Stimulated activated CD8-positive, alpha-beta memory T cell treated with anti-CD3 and anti-CD28 coated beads, Interleukin-7, amount 100 ng/mL, for 48 hours (primary cell): ENCODE measurements at regions not wholly inside any gene's neighbourhood (a gene's known extent, or its start where the extent isn't known, plus 50 kb on each side); places are given as distances from the start of the nearest gene placed in this dataset.
"Not testable (repeated sequence)": the region's sequence is repeated elsewhere in the genome, so short reads cannot be mapped to it uniquely, and the experiment has no call there.

Experiments
- DNase-seq, 2 donors: peaks; one replicate each; pipeline ENCODE4 v3.0.0-alpha.2; 2020; ENCODE audit warnings: low read depth in 1 of 2; ENCODE audit errors: extremely low read depth in 1 of 2

- DNase-seq: no peak
These were observed 50.8 kb upstream of the PRSS1 start for GRCh38 chr7:142698429-142698828.

GRCh38 chr7:142697270-142697669 lies 52.0 kb upstream of the PRSS1 start:
- no peak for DNase-seq

- no peak for DNase-seq
These were observed 52.7 kb upstream of the PRSS1 start for GRCh38 chr7:142696456-142697179.

- DNase-seq: no peak
These were observed 55.4 kb upstream of the PRSS1 start for GRCh38 chr7:142693911-142694310.

- DNase-seq: no peak
These were observed 58.6 kb upstream of the PRSS1 start for GRCh38 chr7:142690554-142691182.

GRCh38 chr7:142689439-142690120 lies 59.7 kb upstream of the PRSS1 start:
- DNase-seq: no peak

GRCh38 chr7:142685877-142686508 lies 63.3 kb upstream of the PRSS1 start:
- DNase-seq: no peak

GRCh38 chr7:142681314-142682092 lies 67.8 kb upstream of the PRSS1 start:
- no peak for DNase-seq

- no peak for DNase-seq
These were observed 77.8 kb upstream of the PRSS1 start for GRCh38 chr7:142671506-142671905.

- DNase-seq: no peak
These were observed 78.8 kb upstream of the PRSS1 start for GRCh38 chr7:142670511-142670910.

GRCh38 chr7:142669074-142669654 lies 80.1 kb upstream of the PRSS1 start:
- DNase-seq: no peak

- no peak for DNase-seq
These were observed 80.8 kb upstream of the PRSS1 start for GRCh38 chr7:142668495-142668894.

GRCh38 chr7:142657376-142657775 lies 91.9 kb upstream of the PRSS1 start:
- no peak for DNase-seq

- no peak for DNase-seq
These were observed 94.9 kb upstream of the PRSS1 start for GRCh38 chr7:142654398-142654797.

GRCh38 chr7:142647749-142648148 lies 101.5 kb upstream of the PRSS1 start:
- DNase-seq: no peak

- DNase-seq: no peak
These were observed 102.7 kb upstream of the PRSS1 start for GRCh38 chr7:142646386-142647140.

- DNase-seq: no peak
These were observed 103.5 kb upstream of the PRSS1 start for GRCh38 chr7:142645777-142646176.

GRCh38 chr7:142642316-142642715 lies 107.0 kb upstream of the PRSS1 start:
- DNase-seq: no peak

- not testable (repeated sequence) for DNase-seq
These were observed 108.0 kb upstream of the PRSS1 start for GRCh38 chr7:142641252-142641651.

- no peak for DNase-seq
These were observed 110.7 kb upstream of the PRSS1 start for GRCh38 chr7:142638581-142638980.
